ENCODE measurements at regions not wholly inside any gene's neighbourhood (a gene's known extent, or its start where the extent isn't known, plus 50 kb on each side); places are given as distances from the start of the nearest gene placed in this dataset.
"Not testable (repeated sequence)": the region's sequence is repeated elsewhere in the genome, so short reads cannot be mapped to it uniquely, and the experiment has no call there.

DNA sequence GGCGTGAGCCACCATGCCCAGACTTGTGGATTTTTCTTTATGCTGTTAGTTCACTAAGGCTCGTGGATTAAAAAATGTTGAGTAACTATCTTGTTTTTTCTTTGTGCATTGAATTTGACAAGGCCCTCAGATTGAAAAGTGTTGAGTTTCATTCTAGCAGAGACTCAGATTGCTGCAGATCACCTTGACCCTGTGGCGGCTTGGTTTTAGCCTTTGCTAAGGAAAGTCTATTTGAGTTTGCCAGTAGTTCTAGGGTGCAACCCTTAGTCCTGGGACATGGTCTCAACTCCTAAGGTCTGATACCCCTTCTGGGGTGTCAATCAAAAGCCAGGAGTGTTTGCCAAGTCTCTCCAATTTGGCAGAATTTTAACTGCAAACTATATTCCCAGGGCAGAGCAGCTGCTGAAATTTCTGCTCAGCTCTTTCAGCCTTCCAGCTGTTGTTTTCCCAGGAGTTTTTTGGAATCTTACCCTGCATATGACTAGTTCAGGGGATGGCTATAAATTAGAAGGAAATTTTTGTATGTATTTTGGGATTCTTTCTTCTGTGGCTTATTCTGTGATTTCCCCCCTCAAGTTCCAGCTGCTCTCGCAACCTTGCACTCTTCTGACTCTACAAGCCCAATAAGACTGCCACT is 84.3 kb upstream of the HAND1 start:
- FAIRE-seq = no peak
- DNase-seq (ENCODE audit: insufficient read length, low spot score) = no peak

- FAIRE-seq (no peak), DNase-seq (ENCODE audit: insufficient read length, low spot score) (no peak)
These were observed 81.6 kb upstream of the HAND1 start for GRCh38 chr5:154559398-154560276.

GRCh38 chr5:154557548-154557947 is 79.5 kb upstream of the HAND1 start:
- no peak for DNase-seq (ENCODE audit: insufficient read length, low spot score)
- no peak for FAIRE-seq

DNA sequence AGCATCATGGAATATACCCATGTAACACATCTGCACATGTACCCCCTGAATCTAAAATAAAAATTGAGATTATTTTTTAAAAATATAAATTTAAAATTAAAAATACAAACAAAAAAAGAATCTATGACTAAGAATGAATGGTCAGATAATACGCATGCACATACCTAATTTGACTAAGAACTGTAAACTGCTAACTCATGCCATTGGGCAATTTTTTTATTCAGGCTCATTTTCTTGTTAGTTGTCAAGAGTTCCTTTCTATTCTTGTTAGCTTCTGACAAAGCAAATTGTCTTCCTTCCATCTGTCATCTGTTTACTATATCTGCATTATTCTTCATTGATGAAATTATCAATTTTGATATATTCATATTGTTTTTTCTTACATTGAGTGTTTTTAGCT is 69.5 kb upstream of the HAND1 start:
- no peak for FAIRE-seq

DNA sequence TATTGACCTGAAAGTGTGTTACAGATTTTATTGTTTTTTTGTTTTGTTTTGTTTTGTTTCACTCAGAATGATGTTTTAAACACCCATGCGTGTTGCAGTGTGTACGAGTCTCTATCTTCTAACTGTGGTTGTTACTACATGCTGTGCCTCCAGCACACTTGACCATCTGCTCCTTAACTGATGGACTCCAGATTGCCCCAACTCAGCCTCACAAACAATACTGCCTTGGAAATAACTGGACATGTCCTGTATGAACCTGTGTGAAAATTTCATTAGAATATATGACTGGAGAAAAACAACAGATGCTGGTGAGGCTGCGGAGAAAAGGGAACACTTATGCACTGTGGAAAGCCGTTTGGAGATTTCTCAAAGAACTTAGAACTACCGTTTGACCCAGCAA is 68.7 kb upstream of the HAND1 start:
- DNase-seq (ENCODE audit: insufficient read length, low spot score) = no peak
- no peak for FAIRE-seq

More for the DNA sequence above, 69.5 kb upstream of the HAND1 start:
- no peak for DNase-seq (ENCODE audit: insufficient read length, low spot score)

GRCh38 chr5:154544646-154545045 is 66.6 kb upstream of the HAND1 start:
- DNase-seq (ENCODE audit: insufficient read length, low spot score) (no peak), FAIRE-seq (no peak)

- DNase-seq (ENCODE audit: insufficient read length, low spot score) = no peak
- no peak for FAIRE-seq
These were observed 65.4 kb upstream of the HAND1 start for GRCh38 chr5:154543380-154543779.

DNA sequence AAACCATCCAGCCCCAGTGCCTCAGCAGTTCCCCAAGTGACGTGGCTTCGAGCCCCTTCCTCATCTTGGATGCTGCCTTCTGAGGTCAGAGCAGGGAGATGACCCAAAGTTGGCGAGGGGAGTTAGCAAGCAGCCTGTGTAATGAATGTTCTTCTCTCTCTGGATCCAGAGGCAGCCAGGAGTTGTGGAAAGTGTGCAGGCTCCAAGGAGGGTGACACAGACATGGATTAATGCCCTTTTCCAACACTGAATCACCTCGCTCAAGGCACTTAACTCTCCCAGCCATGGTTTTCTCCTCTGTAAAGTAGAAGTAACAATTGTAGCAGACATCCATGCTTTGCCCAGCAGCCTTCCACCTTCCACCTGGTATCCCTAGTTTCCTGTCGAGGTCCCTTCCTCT is 64.6 kb upstream of the HAND1 start:
- DNase-seq (ENCODE audit: insufficient read length, low spot score) (no peak), FAIRE-seq (no peak)

DNA sequence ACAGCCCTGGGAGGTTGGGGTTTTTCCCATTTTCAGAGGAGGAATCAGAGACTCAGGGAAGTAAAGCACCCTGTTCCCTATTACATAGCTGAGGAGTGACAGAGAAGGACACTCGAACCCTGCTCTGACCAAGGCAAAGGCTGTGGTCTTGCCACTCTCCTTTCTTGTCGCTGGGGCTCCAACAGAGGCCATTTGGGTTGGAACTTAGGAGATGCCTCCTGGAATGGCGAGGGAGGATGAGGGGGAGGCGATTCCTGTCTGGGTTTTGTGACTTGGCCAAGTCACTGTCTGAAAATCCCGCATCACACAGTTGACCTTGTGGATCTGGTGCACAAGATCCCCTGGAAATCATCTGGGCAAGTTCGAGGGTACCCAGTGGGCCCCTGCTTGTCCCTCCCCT is 64.0 kb upstream of the HAND1 start:
- no peak for FAIRE-seq
- no peak for DNase-seq (ENCODE audit: insufficient read length, low spot score)

GRCh38 chr5:154541553-154541952 is 63.5 kb upstream of the HAND1 start:
- FAIRE-seq (no peak), DNase-seq (ENCODE audit: insufficient read length, low spot score) (no peak)

- DNase-seq (ENCODE audit: insufficient read length, low spot score) = no peak
- FAIRE-seq = no peak
These were observed 62.6 kb upstream of the HAND1 start for GRCh38 chr5:154540600-154540999.

- DNase-seq (ENCODE audit: insufficient read length, low spot score) (no peak), FAIRE-seq (no peak)
These were observed 60.5 kb upstream of the HAND1 start for GRCh38 chr5:154538492-154538891.

DNA sequence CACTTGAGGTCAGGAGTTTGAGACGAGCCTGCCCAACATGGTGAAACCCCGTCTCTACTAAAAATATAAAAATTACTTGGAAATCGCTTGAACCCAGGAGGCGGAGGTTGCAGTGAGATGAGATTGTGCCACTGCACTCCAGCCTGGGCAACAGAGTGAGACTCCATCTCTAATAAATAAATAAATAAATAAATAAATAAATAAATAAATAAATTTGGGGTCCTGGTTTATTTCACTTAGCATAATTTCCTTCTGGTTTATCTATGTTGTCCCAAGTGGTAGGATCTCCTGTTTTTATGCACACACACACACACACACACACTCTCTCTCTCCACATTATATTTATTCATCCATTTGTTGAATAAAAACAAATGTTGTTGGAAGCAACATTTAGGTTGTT is 58.4 kb upstream of the HAND1 start:
- not testable (repeated sequence) for DNase-seq (ENCODE audit: insufficient read length, low spot score); FAIRE-seq

GRCh38 chr5:154535535-154535934 is 57.5 kb upstream of the HAND1 start:
- DNase-seq (ENCODE audit: insufficient read length, low spot score) (no peak), FAIRE-seq (no peak)

GRCh38 chr5:154534457-154535050 is 56.5 kb upstream of the HAND1 start:
- no peak for FAIRE-seq
- no peak for DNase-seq (ENCODE audit: insufficient read length, low spot score)

DNA sequence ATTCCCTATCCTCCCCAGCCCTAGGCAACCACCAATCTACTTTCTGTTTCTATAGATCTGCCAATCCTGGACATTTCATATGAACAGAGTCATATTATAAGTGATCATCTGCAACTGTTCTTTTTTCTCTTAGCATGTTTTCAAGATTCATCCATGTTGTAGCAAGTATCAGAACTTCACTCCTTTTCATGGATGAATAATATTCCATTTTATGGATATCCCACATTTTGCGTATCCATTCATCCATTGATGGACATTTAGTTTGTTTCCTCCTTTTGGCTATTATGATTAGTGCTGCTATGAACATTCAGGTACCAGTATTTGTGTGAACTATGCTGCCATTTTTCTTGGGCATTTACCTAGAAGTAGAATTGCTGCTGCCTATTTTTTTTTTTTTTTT is 51.3 kb upstream of the HAND1 start:
- DNase-seq (ENCODE audit: insufficient read length, low spot score) = no peak
- no peak for FAIRE-seq

DNA sequence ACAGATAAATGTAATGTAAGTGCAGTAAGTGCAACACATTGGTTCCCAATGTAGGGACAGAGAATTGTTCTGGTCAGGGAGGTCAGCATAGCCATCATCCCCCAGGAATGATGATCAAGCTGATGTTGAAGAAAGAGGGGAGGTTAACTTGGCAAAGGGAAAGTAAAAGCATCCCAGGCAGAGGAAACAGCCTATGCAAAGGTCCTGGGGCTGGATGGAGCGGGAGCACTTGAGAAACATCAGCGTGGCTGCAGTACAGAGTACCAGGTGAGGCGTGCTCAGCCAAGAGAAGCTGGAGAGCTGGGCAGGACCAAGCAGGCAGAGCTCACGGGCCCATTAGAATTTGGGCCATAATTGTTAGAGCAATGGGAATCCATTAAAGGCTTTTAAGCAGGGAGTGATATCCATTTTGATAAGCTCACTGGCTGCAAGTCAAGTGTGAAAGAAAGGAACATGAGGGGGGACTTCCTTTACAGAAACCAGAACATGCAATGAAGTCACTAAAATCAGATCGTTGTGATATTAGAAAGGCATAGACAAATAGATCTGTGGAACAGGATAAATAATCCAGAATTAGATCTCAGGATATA is 50.1 kb upstream of the HAND1 start:
- DNase-seq (ENCODE audit: insufficient read length, low spot score) = no peak
- no peak for FAIRE-seq

All from HTR-8/SVneo (cell line).